Hindlimb muscle (tissue), 1 donor: ENCODE measurements at regions not wholly inside any gene's neighbourhood (a gene's known extent, or its start where the extent isn't known, plus 50 kb on each side); places are given as distances from the start of the nearest gene placed in this dataset.

Source experiments
- DNase-seq: peaks from one replicate; pipeline ENCODE4 v3.0.0-alpha.2; 2013

GRCh38 chr4:187433141-187433540 is 562.4 kb upstream of the ZFP42 start:
- DNase-seq = no peak

- DNase-seq = no peak
Observed at GRCh38 chr4:187436251-187436650, 559.3 kb upstream of the ZFP42 start.

- no peak for DNase-seq
Observed at GRCh38 chr4:187444061-187444460, 551.5 kb upstream of the ZFP42 start.

- no peak for DNase-seq
Observed at GRCh38 chr4:187449702-187450101, 545.9 kb upstream of the ZFP42 start.

- DNase-seq = no peak
Observed at GRCh38 chr4:187451776-187452175, 543.8 kb upstream of the ZFP42 start.

GRCh38 chr4:187460016-187460415 is 535.6 kb upstream of the ZFP42 start:
- DNase-seq = no peak

- no peak for DNase-seq
Observed at GRCh38 chr4:187464573-187464972, 531.0 kb upstream of the ZFP42 start.

GRCh38 chr4:187467224-187467623 is 528.3 kb upstream of the ZFP42 start:
- no peak for DNase-seq

GRCh38 chr4:187469627-187470026 is 525.9 kb upstream of the ZFP42 start:
- no peak for DNase-seq

GRCh38 chr4:187470061-187470460 is 525.5 kb upstream of the ZFP42 start:
- DNase-seq = no peak

- DNase-seq = no peak
Observed at GRCh38 chr4:187474238-187474637, 521.3 kb upstream of the ZFP42 start.

- no peak for DNase-seq
Observed at GRCh38 chr4:187475901-187476300, 519.7 kb upstream of the ZFP42 start.

GRCh38 chr4:187477224-187477623 is 518.3 kb upstream of the ZFP42 start:
- no peak for DNase-seq

GRCh38 chr4:187478292-187479140 is 517.1 kb upstream of the ZFP42 start:
- DNase-seq = peak; percentile 46

GRCh38 chr4:187479511-187479910 is 516.1 kb upstream of the ZFP42 start:
- no peak for DNase-seq

- no peak for DNase-seq
Observed at GRCh38 chr4:187480146-187481145, 515.1 kb upstream of the ZFP42 start.

GRCh38 chr4:187484186-187484585 is 511.4 kb upstream of the ZFP42 start:
- DNase-seq = no peak

GRCh38 chr4:187485676-187486075 is 509.9 kb upstream of the ZFP42 start:
- no peak for DNase-seq

GRCh38 chr4:187491286-187491685 is 504.3 kb upstream of the ZFP42 start:
- peak; percentile 52 for DNase-seq

GRCh38 chr4:187491959-187492358 is 503.6 kb upstream of the ZFP42 start:
- DNase-seq = no peak

GRCh38 chr4:187493661-187494060 is 501.9 kb upstream of the ZFP42 start:
- no peak for DNase-seq

GRCh38 chr4:187499956-187500355 is 495.6 kb upstream of the ZFP42 start:
- DNase-seq = no peak

- peak; percentile 31 for DNase-seq
Observed at GRCh38 chr4:187500796-187501195, 494.8 kb upstream of the ZFP42 start.
